Lung (tissue), 11 donors: ENCODE measurements at regions not wholly inside any gene's neighbourhood (a gene's known extent, or its start where the extent isn't known, plus 50 kb on each side); places are given as distances from the start of the nearest gene placed in this dataset.

Source experiments
- ATAC-seq: fragments of 200-7000 bp; cut with Tn5 transposase; one replicate; pipeline ENCODE4 v1.9.1; 2020; ENCODE audit warnings: moderate number of reproducible peaks; ENCODE audit not compliant: insufficient read depth, low FRiP score
- DNase-seq, 3 donors: peaks; one replicate each; pipeline ENCODE4 v3.0.0-alpha.2; 2013 to 2017
- H3K27ac ChIP-seq, 2 donors: one replicate each; pipeline ENCODE4 v1.5.1; 2013; ENCODE audit warnings: mild to moderate bottlenecking in 2 of 2, moderate library complexity in 2 of 2, control low read depth in 1 of 2, inconsistent platforms in 1 of 2, low read depth in 1 of 2, low read length in 1 of 2
- H3K27me3 ChIP-seq, 3 donors: one replicate each; pipeline ENCODE4 v1.5.1; 2013; ENCODE audit warnings: low read length in 2 of 3; ENCODE audit not compliant: control insufficient read depth in 3 of 3, insufficient read depth in 3 of 3
- H3K36me3 ChIP-seq, 4 donors: one replicate each; pipeline ENCODE4 v1.5.1; 2013; ENCODE audit warnings: low read length in 4 of 4, mild to moderate bottlenecking in 1 of 4, moderate library complexity in 1 of 4; ENCODE audit not compliant: control insufficient read depth in 4 of 4, insufficient read depth in 4 of 4
- H3K4me1 ChIP-seq, 5 donors: one replicate each; pipeline ENCODE4 v1.5.1; 2013; ENCODE audit warnings: low read length in 5 of 5, mild to moderate bottlenecking in 2 of 5, moderate library complexity in 1 of 5; ENCODE audit not compliant: control insufficient read depth in 5 of 5, insufficient read depth in 5 of 5
- H3K4me3 ChIP-seq: one replicate; pipeline ENCODE4 v1.5.1; 2013; ENCODE audit warnings: mild to moderate bottlenecking, control low read depth, moderate library complexity
- H3K9ac ChIP-seq, 2 donors: one replicate each; pipeline ENCODE4 v1.5.1; 2013; ENCODE audit warnings: low read length in 2 of 2, control low read depth in 1 of 2; ENCODE audit not compliant: insufficient read depth in 1 of 2
- H3K9me3 ChIP-seq, 4 donors: one replicate each; pipeline ENCODE4 v1.5.1; 2013; ENCODE audit warnings: low read length in 3 of 4, mild to moderate bottlenecking in 1 of 4, moderate library complexity in 1 of 4; ENCODE audit not compliant: control insufficient read depth in 4 of 4, insufficient read depth in 3 of 4
- WGBS, 2 donors: extraction: QIAGEN DNeasy Blood & Tissue Kit; methylation state at CpG; one replicate each; pipeline ENCODE4 v1.1.7; 2013; 5-methylcytosine and 5-hydroxymethylcytosine counted together
- TF ChIP-seq, protein P1 (sequence below): IDR thresholded peaks from 2 replicates; pipeline ENCODE4 v1.5.1; 2012; ENCODE audit warnings: mild to moderate bottlenecking; ENCODE audit errors: control extremely low read depth, extremely low read depth
- donor health status: control.
- donor health status: control.
- donor health status: Bipolar disorder and iron deficiency.
- donor health status: healthy.
- donor health status: DM: yes; HTN: yes; CAD: no.

DNA sequence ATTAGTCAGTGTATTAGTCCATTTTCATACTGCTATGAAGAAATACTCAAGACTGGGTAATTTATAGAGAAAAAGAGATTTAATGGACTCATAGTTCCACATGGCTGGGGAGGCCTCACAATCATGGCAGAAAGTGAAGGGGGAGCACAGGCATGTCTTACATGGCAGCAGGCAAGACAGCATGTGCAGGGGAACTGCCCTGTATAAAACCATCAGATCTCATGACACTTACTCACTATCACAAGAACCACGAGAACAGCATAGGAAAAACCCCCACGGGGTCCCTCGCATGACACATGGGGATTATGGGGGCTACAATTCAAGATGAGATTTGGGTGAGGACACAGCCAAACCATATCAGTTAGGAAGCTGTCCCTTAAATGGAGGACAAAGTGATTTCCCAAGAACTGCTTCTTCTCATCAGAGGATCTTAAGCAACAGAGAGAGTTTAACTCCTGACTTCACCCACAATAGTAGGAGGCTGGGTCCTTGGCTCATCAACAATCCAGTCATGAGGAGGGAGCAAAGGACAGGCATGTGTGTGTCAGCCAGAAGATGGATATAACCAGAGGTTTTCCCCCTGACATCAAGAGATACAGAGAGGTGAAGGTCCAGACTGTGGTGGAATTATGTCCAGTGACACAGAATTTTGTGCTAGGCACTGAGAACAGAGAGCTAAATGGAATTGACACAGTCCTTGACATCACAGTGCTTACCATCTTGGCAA lies 203.8 kb upstream of the SH3BP4 start:
- no peaks in the 10 kb centered on the region for H3K27me3 ChIP-seq
- H3K4me3 ChIP-seq = no peak overlapping the region
- WGBS, 2 donors = 83 to 85% methylated on average over 3 of the region's 3 CpGs
- DNase-seq = no peak
- ATAC-seq = no peak
- H3K36me3 ChIP-seq = no peaks in the 10 kb centered on the region
- H3K9me3 ChIP-seq = no peaks in the 10 kb centered on the region
- H3K9ac ChIP-seq = no peak overlapping the region
- H3K4me1 ChIP-seq = no peaks in the 10 kb centered on the region
- TF ChIP-seq, protein P1, sequence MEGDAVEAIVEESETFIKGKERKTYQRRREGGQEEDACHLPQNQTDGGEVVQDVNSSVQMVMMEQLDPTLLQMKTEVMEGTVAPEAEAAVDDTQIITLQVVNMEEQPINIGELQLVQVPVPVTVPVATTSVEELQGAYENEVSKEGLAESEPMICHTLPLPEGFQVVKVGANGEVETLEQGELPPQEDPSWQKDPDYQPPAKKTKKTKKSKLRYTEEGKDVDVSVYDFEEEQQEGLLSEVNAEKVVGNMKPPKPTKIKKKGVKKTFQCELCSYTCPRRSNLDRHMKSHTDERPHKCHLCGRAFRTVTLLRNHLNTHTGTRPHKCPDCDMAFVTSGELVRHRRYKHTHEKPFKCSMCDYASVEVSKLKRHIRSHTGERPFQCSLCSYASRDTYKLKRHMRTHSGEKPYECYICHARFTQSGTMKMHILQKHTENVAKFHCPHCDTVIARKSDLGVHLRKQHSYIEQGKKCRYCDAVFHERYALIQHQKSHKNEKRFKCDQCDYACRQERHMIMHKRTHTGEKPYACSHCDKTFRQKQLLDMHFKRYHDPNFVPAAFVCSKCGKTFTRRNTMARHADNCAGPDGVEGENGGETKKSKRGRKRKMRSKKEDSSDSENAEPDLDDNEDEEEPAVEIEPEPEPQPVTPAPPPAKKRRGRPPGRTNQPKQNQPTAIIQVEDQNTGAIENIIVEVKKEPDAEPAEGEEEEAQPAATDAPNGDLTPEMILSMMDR = no peak
- H3K27ac ChIP-seq = no peak overlapping the region

DNA sequence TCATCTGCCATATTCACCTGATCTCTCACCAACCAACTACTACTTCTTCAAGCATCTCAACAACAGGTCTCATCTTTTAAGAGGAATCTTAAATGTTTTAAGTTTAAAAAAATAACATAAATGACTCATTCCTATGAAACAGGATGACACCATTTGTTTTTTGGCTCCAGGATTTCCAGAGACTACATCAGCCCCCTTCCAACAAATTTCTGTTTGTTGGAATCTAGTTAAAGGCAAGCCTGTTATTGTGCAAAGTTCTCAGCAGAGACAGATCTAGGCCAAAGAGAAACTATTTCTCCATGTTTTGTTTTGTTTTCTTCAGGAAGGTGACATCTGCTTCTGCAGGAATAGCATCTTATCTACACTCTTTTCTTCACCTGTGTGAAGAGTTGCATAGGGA lies 204.8 kb upstream of the SH3BP4 start:
- ATAC-seq = no peak
- no peaks in the 10 kb centered on the region for H3K27me3 ChIP-seq
- DNase-seq = no peak
- H3K4me3 ChIP-seq = no peak overlapping the region
- H3K9me3 ChIP-seq = no peaks in the 10 kb centered on the region
- no peak overlapping the region for H3K9ac ChIP-seq
- H3K27ac ChIP-seq = no peak overlapping the region
- no peaks in the 10 kb centered on the region for H3K4me1 ChIP-seq
- TF ChIP-seq, protein P1 = no peak
- no peaks in the 10 kb centered on the region for H3K36me3 ChIP-seq

DNA sequence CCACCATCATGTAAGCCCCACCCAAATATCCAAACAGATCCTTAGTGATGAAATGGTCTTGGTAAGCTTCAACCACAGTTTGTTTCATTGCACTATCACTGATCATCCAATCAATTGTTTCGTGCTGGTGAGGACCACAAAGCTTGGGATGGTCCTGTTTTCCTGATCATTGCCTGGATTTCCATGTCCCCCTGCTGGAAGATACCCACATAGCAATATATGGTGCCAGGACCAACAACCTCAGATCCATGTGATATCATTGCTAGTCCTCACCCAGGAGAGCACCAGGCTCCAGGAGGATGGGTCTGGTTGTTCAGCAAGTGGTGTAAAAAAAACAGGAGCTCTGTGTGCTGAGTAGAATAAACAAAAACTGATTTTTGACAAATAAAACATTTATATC lies 206.5 kb upstream of the SH3BP4 start:
- H3K27me3 ChIP-seq = no peaks in the 10 kb centered on the region
- TF ChIP-seq, protein P1 = no peak
- no peak for ATAC-seq
- H3K27ac ChIP-seq = no peak overlapping the region
- H3K4me3 ChIP-seq = no peak overlapping the region
- no peaks in the 10 kb centered on the region for H3K4me1 ChIP-seq
- 89 to 100% methylated on average over 1 of the region's 1 CpG for WGBS, 2 donors
- H3K9me3 ChIP-seq = no peaks in the 10 kb centered on the region
- H3K9ac ChIP-seq = no peak overlapping the region
- H3K36me3 ChIP-seq = no peaks in the 10 kb centered on the region
- no peak for DNase-seq

DNA sequence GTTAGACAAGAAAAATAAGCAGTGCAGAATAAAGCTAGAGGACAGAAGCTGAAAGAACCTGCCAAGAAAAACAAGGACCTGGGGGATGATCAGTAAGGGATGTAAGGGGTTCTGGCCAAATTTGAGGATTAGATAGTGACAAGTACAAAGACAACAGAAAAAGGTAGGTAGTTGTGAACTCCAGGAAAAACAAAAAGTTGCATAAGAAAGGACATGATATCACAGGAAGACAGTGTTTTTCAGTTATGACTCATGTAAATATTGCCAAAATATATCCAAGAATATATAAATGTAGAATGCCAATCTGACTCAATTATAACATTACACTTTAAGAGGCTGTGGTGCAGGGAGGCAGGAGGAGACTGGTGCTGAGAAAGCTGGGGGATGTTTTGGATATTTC lies 209.8 kb upstream of the SH3BP4 start:
- Histone ChIP-seq H3K27ac (no peak overlapping the region), H3K9ac (no peak overlapping the region), H3K9me3 (no peaks in the 10 kb centered on the region), H3K27me3 (no peaks in the 10 kb centered on the region), H3K4me3 (no peak overlapping the region), H3K4me1 (no peaks in the 10 kb centered on the region), H3K36me3 (no peaks in the 10 kb centered on the region)
- DNase-seq (no peak), ATAC-seq (no peak)
- TF ChIP-seq, protein P1 = no peak
